Tibial artery (tissue), 4 donors: ENCODE measurements at regions not wholly inside any gene's neighbourhood (a gene's known extent, or its start where the extent isn't known, plus 50 kb on each side); places are given as distances from the start of the nearest gene placed in this dataset.
A peak's percentile ranks its signal among the peaks of the same experiment; 100 is the strongest.

Source experiments
- DNase-seq, 2 donors: peaks; one replicate each; pipeline ENCODE4 v3.0.0-alpha.2; 2019
- H3K27ac ChIP-seq, 2 donors: fragments of 200-600 bp; sonication (generic) in 1 of 2; 1 replicate in 1 of 2; 2 replicates in 1 of 2; pipeline ENCODE4 v1.5.1; 2018 to 2019; ENCODE audit warnings: mild to moderate bottlenecking in 1 of 2
- H3K27me3 ChIP-seq, 2 donors: fragments of 200-600 bp; sonication (generic) in 1 of 2; one replicate each; pipeline versions ENCODE4 v1.5.1 to v1.6.0; 2016 to 2019
- H3K36me3 ChIP-seq, 3 donors: fragments of 200-600 bp; sonication (generic) in 2 of 3; one replicate each; pipeline ENCODE4 v1.5.1; 2016 to 2019; ENCODE audit warnings: mild to moderate bottlenecking in 2 of 3
- H3K4me1 ChIP-seq, 4 donors: fragments of 200-600 bp; sonication (generic) in 2 of 4; 1 replicate in 3 of 4; 2 replicates in 1 of 4; pipeline ENCODE4 v1.5.1; 2016 to 2019
- H3K4me3 ChIP-seq, 2 donors: fragments of 200-600 bp; sonication (generic) in 1 of 2; 1 replicate in 1 of 2; 2 replicates in 1 of 2; pipeline ENCODE4 v1.5.1; 2018 to 2019; ENCODE audit warnings: mild to moderate bottlenecking in 2 of 2
- H3K9me3 ChIP-seq, 3 donors: fragments of 200-600 bp; sonication (generic) in 1 of 3; one replicate each; pipeline ENCODE4 v1.5.1; 2016 to 2019
- intact Hi-C: fragments of 100-400 bp; cut with DNase I; formaldehyde crosslinking; loops from one replicate; pipeline ENCODE4 v1.15.0; 2023; ENCODE audit warnings: low total_unique reads
- TF ChIP-seq, protein P1 (sequence below), 2 experiments: fragments of 200-600 bp in 1 of 2; fragments of 450-650 bp in 1 of 2; IDR thresholded peaks; one replicate each; pipeline ENCODE4 v1.5.1; 2017 to 2019; ENCODE audit warnings: antibody characterized with exemption in 2 of 2, mild to moderate bottlenecking in 1 of 2, moderate library complexity in 1 of 2

GRCh38 chr16:9518051-9518450 lies 426.6 kb downstream of the HAPSTR1 start:
- Histone ChIP-seq H3K27me3 (no peaks in the 10 kb centered on the region), H3K36me3 (no peaks in the 10 kb centered on the region), H3K4me3 (no peak overlapping the region), H3K27ac (no peak overlapping the region), H3K9me3 (no peaks in the 10 kb centered on the region), H3K4me1 (no peaks in the 10 kb centered on the region)
- TF ChIP-seq, protein P1, sequence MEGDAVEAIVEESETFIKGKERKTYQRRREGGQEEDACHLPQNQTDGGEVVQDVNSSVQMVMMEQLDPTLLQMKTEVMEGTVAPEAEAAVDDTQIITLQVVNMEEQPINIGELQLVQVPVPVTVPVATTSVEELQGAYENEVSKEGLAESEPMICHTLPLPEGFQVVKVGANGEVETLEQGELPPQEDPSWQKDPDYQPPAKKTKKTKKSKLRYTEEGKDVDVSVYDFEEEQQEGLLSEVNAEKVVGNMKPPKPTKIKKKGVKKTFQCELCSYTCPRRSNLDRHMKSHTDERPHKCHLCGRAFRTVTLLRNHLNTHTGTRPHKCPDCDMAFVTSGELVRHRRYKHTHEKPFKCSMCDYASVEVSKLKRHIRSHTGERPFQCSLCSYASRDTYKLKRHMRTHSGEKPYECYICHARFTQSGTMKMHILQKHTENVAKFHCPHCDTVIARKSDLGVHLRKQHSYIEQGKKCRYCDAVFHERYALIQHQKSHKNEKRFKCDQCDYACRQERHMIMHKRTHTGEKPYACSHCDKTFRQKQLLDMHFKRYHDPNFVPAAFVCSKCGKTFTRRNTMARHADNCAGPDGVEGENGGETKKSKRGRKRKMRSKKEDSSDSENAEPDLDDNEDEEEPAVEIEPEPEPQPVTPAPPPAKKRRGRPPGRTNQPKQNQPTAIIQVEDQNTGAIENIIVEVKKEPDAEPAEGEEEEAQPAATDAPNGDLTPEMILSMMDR (IDR thresholded peaks at IDR 0.05): no peak
- DNase-seq: peak in 1 of 2 donors; percentile 23
- intact Hi-C loops: no loop called here

GRCh38 chr16:9518581-9518980 lies 427.1 kb downstream of the HAPSTR1 start:
- no peaks in the 10 kb centered on the region for H3K9me3 ChIP-seq
- H3K27me3 ChIP-seq: no peaks in the 10 kb centered on the region
- H3K36me3 ChIP-seq: no peaks in the 10 kb centered on the region
- H3K27ac ChIP-seq: no peak overlapping the region
- no peaks in the 10 kb centered on the region for H3K4me1 ChIP-seq
- intact Hi-C loops: no loop called here
- no peak overlapping the region for H3K4me3 ChIP-seq
- DNase-seq: no peak
- TF ChIP-seq, protein P1 (IDR thresholded peaks at IDR 0.05): no peak

DNA sequence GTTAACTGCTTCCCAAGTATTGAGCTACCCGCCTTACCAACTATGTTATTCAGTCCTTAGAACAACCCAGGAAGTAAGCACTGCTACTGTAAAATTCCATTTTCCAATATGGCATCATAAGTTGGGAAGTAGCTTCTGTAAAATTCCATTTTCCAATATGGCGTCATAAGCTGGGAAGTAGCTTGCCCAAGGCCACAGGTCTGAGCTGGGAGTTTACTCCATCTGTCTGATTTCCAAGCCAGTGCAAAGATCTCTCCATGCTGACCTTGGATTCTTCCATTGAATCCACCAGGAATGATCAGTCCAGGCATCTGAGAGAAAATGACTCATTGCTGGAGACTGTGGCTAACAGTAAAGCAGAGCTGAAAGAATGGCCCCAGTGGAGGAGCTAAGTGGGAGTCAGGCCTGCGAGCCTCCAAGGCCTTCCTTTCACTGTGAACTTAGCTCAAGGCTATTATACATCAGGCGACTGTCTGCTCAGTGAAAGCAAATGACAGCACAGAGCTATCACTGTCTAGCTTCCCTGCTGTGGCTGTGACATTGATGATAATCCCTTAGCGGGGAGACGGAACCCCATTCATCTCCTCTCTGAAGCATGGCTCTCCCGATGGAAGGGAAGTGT lies 430.4 kb downstream of the HAPSTR1 start:
- Histone ChIP-seq H3K9me3 (no peaks in the 10 kb centered on the region), H3K36me3 (no peaks in the 10 kb centered on the region), H3K27ac (no peak overlapping the region), H3K27me3 (no peaks in the 10 kb centered on the region), H3K4me1 (no peaks in the 10 kb centered on the region), H3K4me3 (no peak overlapping the region)
- intact Hi-C loops: no loop called here
- TF ChIP-seq, protein P1 (IDR thresholded peaks at IDR 0.05): no peak
- no peak for DNase-seq

DNA sequence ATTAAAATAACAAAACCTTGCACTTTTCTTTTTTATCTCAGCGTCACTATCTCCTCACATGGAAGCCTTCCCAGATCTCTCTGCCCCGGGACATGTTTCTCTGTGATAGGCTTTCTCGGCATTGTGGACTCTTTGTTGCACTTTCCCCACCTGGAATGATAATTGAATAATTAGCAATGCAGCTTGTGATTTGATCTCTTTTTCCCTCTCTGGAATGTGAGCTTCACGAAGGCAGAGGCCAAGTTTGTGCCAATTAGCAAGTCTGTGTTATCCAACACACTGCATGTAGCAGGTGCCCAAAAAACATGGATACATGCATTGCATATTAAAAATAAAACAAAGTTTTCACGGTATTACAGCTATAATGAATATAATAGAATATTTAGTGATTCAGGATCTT lies 431.2 kb downstream of the HAPSTR1 start:
- no peak overlapping the region for H3K27ac ChIP-seq
- no peak overlapping the region for H3K4me3 ChIP-seq
- intact Hi-C loops: no loop called here
- TF ChIP-seq, protein P1 (IDR thresholded peaks at IDR 0.05): no peak
- H3K36me3 ChIP-seq: no peaks in the 10 kb centered on the region
- no peaks in the 10 kb centered on the region for H3K9me3 ChIP-seq
- DNase-seq: no peak
- peaks cover 0 to under 1% (median 0%) of the 10 kb centered on the region in 4 donors for H3K4me1 ChIP-seq
- H3K27me3 ChIP-seq: no peaks in the 10 kb centered on the region

DNA sequence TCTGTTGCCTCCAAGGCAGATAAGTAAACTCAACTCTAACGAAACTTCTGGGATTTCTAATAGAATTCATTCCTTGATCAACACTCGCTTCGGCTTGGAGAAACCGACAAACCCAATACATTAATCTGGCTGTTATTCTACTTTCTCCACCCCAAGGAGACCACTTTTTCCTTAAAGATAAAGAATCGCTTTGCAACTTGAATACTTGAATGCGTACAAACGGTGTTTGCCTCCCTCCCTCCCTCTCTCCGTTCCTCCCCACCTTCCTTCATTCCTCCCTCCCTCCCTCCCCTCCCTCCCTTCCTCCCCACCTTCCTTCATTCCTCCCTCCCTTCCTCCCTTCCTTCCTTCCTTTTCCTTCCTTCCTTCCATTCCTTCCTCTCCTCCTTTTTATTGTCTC lies 432.6 kb downstream of the HAPSTR1 start:
- no peaks in the 10 kb centered on the region for H3K27me3 ChIP-seq
- H3K9me3 ChIP-seq: no peaks in the 10 kb centered on the region
- H3K4me3 ChIP-seq: no peak overlapping the region
- no peaks in the 10 kb centered on the region for H3K36me3 ChIP-seq
- TF ChIP-seq, protein P1 (IDR thresholded peaks at IDR 0.05): no peak
- H3K4me1 ChIP-seq: peaks cover 0 to 8% (median 6%) of the 10 kb centered on the region in 4 donors
- intact Hi-C loops: no loop called here
- no peak overlapping the region for H3K27ac ChIP-seq
- DNase-seq: no peak

DNA sequence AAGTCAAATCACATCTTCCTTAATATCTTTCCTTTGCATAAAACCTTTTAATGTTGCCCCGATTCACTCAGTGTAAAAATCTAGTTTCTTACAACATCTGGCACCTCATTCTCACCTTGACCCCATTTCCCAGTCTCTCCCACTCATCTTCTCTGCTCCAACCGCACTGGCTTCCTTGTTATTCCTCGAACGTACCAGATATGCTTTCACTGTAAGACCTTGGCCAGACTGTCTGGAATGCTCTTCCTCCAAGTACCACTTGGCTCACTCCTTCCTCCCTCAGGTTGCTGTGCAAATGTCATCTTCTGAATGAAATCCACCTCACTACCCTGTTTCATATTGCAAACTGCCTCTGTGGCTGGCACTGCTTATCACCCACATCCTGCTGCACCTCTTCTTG lies 433.6 kb downstream of the HAPSTR1 start:
- peaks cover 0 to 8% (median 6%) of the 10 kb centered on the region in 4 donors for H3K4me1 ChIP-seq
- H3K36me3 ChIP-seq: no peaks in the 10 kb centered on the region
- TF ChIP-seq, protein P1 (IDR thresholded peaks at IDR 0.05): no peak
- no peaks in the 10 kb centered on the region for H3K9me3 ChIP-seq
- no peaks in the 10 kb centered on the region for H3K27me3 ChIP-seq
- intact Hi-C loops: no loop called here
- H3K27ac ChIP-seq: no peak overlapping the region
- H3K4me3 ChIP-seq: no peak overlapping the region
- no peak for DNase-seq
